HepG2 (cell line): ENCODE measurements at regions not wholly inside any gene's neighbourhood (a gene's known extent, or its start where the extent isn't known, plus 50 kb on each side); places are given as distances from the start of the nearest gene placed in this dataset.

Source experiments
- CBX5 ChIP-seq: sonication (generic); formaldehyde crosslinking; IDR thresholded peaks from 2 replicates; pipeline ENCODE4 v1.4.0; 2020; ENCODE audit warnings: missing genetic modification reagents, borderline replicate concordance
- CTCF ChIP-seq: sonication (generic); formaldehyde crosslinking; IDR thresholded peaks from 2 replicates; pipeline ENCODE4 v1.5.0; 2020; ENCODE audit warnings: mild to moderate bottlenecking, missing genetic modification reagents, moderate library complexity
- MAX ChIP-seq: IDR thresholded peaks from 2 replicates; pipeline ENCODE4 v1.6.1; 2012; ENCODE audit warnings: inconsistent platforms
- MEF2D ChIP-seq: sonication (generic); formaldehyde crosslinking; IDR thresholded peaks from 2 replicates; pipeline ENCODE4 v1.5.1; 2020; ENCODE audit warnings: mild to moderate bottlenecking, missing genetic modification reagents
- NFIC ChIP-seq: IDR thresholded peaks from 2 replicates; pipeline ENCODE4 v1.6.1; 2012; ENCODE audit warnings: mild to moderate bottlenecking, low read length, inconsistent platforms
- POLR2A ChIP-seq, 2 experiments: IDR thresholded peaks; 2 replicates each; pipeline ENCODE4 v1.6.1; 2011; ENCODE audit warnings: low read depth in 2 of 2, low read length in 2 of 2, mild to moderate bottlenecking in 1 of 2, moderate library complexity in 1 of 2; ENCODE audit not compliant: insufficient read depth in 1 of 2
- SMAD1 ChIP-seq: sonication (generic); formaldehyde crosslinking; IDR thresholded peaks from 2 replicates; pipeline ENCODE4 v1.4.0; 2020; ENCODE audit warnings: missing genetic modification reagents, low read depth, mild to moderate bottlenecking, borderline replicate concordance
- SMC3 ChIP-seq: IDR thresholded peaks from 2 replicates; pipeline ENCODE4 v1.6.1; 2011; ENCODE audit warnings: low read length, improper control_type of control experiment
- SUZ12 ChIP-seq: fragments of 150-350 bp; IDR thresholded peaks from 2 replicates; pipeline ENCODE4 v1.6.1; 2014; ENCODE audit warnings: low read depth, low read length
- ZBTB4 ChIP-seq: sonication (generic); formaldehyde crosslinking; IDR thresholded peaks from 2 replicates; pipeline ENCODE4 v1.4.0; 2020; ENCODE audit warnings: missing genetic modification reagents, mild to moderate bottlenecking, borderline replicate concordance
- ZNF326 ChIP-seq: sonication (generic); formaldehyde crosslinking; IDR thresholded peaks from 2 replicates; pipeline ENCODE4 v1.4.0; 2020; ENCODE audit warnings: missing genetic modification reagents, borderline replicate concordance
- ZNF460 ChIP-seq: sonication (generic); formaldehyde crosslinking; IDR thresholded peaks from 2 replicates; pipeline ENCODE4 v1.5.1; 2020; ENCODE audit warnings: missing genetic modification reagents, mild to moderate bottlenecking, borderline replicate concordance

DNA sequence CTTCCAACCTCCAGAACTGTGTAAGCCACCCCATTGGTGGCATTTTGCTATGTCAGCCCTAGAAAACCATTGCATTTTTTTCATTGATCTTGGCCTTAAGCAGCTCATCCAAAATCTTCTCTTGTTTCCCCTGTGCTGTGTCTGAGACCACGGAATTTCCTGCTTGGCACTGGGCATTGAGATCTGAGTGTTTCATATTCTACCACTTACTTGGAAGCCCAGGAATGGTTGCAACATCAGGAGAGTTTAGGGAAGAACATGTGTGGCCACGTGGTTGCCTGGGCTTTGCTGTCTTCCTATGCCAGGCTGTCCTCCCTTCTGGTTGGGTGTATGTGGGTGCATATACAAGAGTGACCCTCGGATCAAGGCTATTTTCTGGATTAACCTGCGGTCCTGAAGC lies 139.3 kb upstream of the PMEPA1 start:
- no peak for TF ChIP-seq SMAD1 (CRISPR knock-in tag)
- no peak for TF ChIP-seq NFIC
- no peak for TF ChIP-seq CTCF
- no peak for TF ChIP-seq MEF2D (CRISPR knock-in tag)
- TF ChIP-seq ZBTB4, result no peak
- TF ChIP-seq CBX5 (CRISPR knock-in tag), result no peak
- no peak for TF ChIP-seq SMC3
- no peak for TF ChIP-seq POLR2A (IDR thresholded peaks at IDR 0.05; ENCODE audit: insufficient read depth in 1 of 2, low read depth in 2 of 2, low read length in 2 of 2)
- TF ChIP-seq ZNF326 (CRISPR knock-in tag), result no peak
- TF ChIP-seq SUZ12, result no peak
- no peak for TF ChIP-seq MAX
- no peak for TF ChIP-seq ZNF460 (CRISPR knock-in tag)
